B cell (primary cell): ENCODE measurements at regions not wholly inside any gene's neighbourhood (a gene's known extent, or its start where the extent isn't known, plus 50 kb on each side); places are given as distances from the start of the nearest gene placed in this dataset.

Experiments
- ATAC-seq: fragments of 200-7000 bp; cut with Tn5 transposase; one replicate; pipeline ENCODE4 v1.10.0; 2021; ENCODE audit warnings: low read depth, mild to moderate bottlenecking, moderate number of reproducible peaks, moderate library complexity
- CTCF ChIA-PET: fragments of 350-600 bp; sonication (Branson Sonifier 250); formaldehyde crosslinking; loops from one replicate; lab custom pipeline; 2021; ENCODE audit warnings: antibody characterized with exemption, inconsistent platforms; lab: Charles Lee
- POLR2A ChIA-PET: fragments of 350-600 bp; sonication (Branson Sonifier 250); formaldehyde crosslinking; loops from one replicate; lab custom pipeline; 2021; ENCODE audit warnings: antibody characterized with exemption; lab: Charles Lee
- DNase-seq: peaks from one replicate; pipeline ENCODE4 v3.0.0; 2013
- H2AFZ ChIP-seq: 2 replicates; pipeline ENCODE4 v1.6.1; 2012; ENCODE audit warnings: mild to moderate bottlenecking, low read depth, low read length; ENCODE audit not compliant: insufficient read depth, poor library complexity, severe bottlenecking
- H3K27ac ChIP-seq, 2 donors: 1 replicate in 1 of 2; 2 replicates in 1 of 2; pipeline ENCODE4 v1.5.1; 2012 to 2013; ENCODE audit warnings: low read length in 2 of 2, mild to moderate bottlenecking in 2 of 2, moderate library complexity in 1 of 2
- H3K27me3 ChIP-seq, 4 experiments: fragments of 200-600 bp in 1 of 4; sonication (generic) in 1 of 4; replicated peaks in 1 of 4; 1 replicate in 2 of 4; 2 replicates in 2 of 4; pipeline versions ENCODE4 v1.6.1 to v1.7.0; 2013 to 2016; ENCODE audit warnings: low read length in 3 of 4, mild to moderate bottlenecking in 2 of 4, mixed read lengths in 1 of 4, moderate library complexity in 1 of 4; ENCODE audit not compliant: insufficient read depth in 4 of 4, control insufficient read depth in 3 of 4; ENCODE audit errors: control extremely low read depth in 1 of 4
- H3K36me3 ChIP-seq, 2 experiments: replicated peaks in 1 of 2; 1 replicate in 1 of 2; 2 replicates in 1 of 2; pipeline versions ENCODE4 v1.6.1 to v1.7.1; 2013; ENCODE audit warnings: low read length in 1 of 2; ENCODE audit not compliant: insufficient read depth in 2 of 2, control insufficient read depth in 1 of 2; ENCODE audit errors: control extremely low read depth in 1 of 2, extremely low read depth in 1 of 2
- H3K4me1 ChIP-seq, 2 donors: fragments of 200-600 bp in 1 of 2; sonication (generic) in 1 of 2; 1 replicate in 1 of 2; 2 replicates in 1 of 2; pipeline versions ENCODE4 v1.5.1 to v1.6.1; 2013 to 2017; ENCODE audit warnings: low read length in 2 of 2; ENCODE audit not compliant: control insufficient read depth in 2 of 2, insufficient read depth in 2 of 2
- H3K4me2 ChIP-seq: replicated peaks from 2 replicates; pipeline ENCODE3; 2012; ENCODE audit warnings: mild to moderate bottlenecking, low read depth, low read length; ENCODE audit not compliant: poor library complexity, severe bottlenecking
- H3K4me3 ChIP-seq, 5 experiments: fragments of 200-600 bp in 1 of 5; sonication (generic) in 1 of 5; 1 replicate in 3 of 5; 2 replicates in 2 of 5; pipeline versions ENCODE4 v1.5.1 to v1.7.0; 2011 to 2016; ENCODE audit warnings: low read length in 4 of 5, mild to moderate bottlenecking in 4 of 5, low read depth in 2 of 5, control low read depth in 1 of 5, moderate library complexity in 1 of 5; ENCODE audit not compliant: insufficient read depth in 1 of 5; ENCODE audit errors: control extremely low read depth in 1 of 5, extremely low read depth in 1 of 5
- H3K79me2 ChIP-seq: fragments of 200-600 bp; sonication (generic); one replicate; pipeline ENCODE4 v1.6.0; 2016; ENCODE audit warnings: low read length; ENCODE audit not compliant: control insufficient read depth, insufficient read depth
- H3K9ac ChIP-seq: fragments of 200-600 bp; sonication (generic); 2 replicates; pipeline ENCODE4 v1.6.1; 2017; ENCODE audit warnings: mild to moderate bottlenecking, low read length, moderate library complexity
- H3K9me3 ChIP-seq, 3 donors: one replicate each; pipeline versions ENCODE4 v1.6.1 to v1.7.1; 2013; ENCODE audit warnings: low read length in 2 of 3; ENCODE audit not compliant: control insufficient read depth in 2 of 3, insufficient read depth in 1 of 3; ENCODE audit errors: control extremely low read depth in 1 of 3
- H4K20me1 ChIP-seq: 2 replicates; pipeline ENCODE4 v1.6.0; 2012; ENCODE audit warnings: mild to moderate bottlenecking, low read length; ENCODE audit not compliant: insufficient read depth, control insufficient read depth, poor library complexity, severe bottlenecking
- H3K27ac Mint-ChIP-seq: one replicate; pipeline ENCODE4 v1.8.0; 2021; ENCODE audit warnings: mixed read lengths
- H3K27me3 Mint-ChIP-seq: one replicate; pipeline ENCODE4 v1.8.0; 2021; ENCODE audit warnings: mixed read lengths
- H3K4me1 Mint-ChIP-seq: one replicate; pipeline ENCODE4 v1.8.0; 2021; ENCODE audit warnings: mixed read lengths
- H3K4me3 Mint-ChIP-seq: one replicate; pipeline ENCODE4 v1.8.0; 2021; ENCODE audit warnings: mixed read lengths
- H3K9me3 Mint-ChIP-seq: one replicate; pipeline ENCODE4 v1.8.0; 2022; ENCODE audit warnings: mixed read lengths; ENCODE audit not compliant: insufficient read depth
- EZH2 ChIP-seq: IDR thresholded peaks from 2 replicates; pipeline ENCODE4 v1.6.1; 2012; ENCODE audit warnings: borderline replicate concordance, low read depth, mild to moderate bottlenecking, moderate library complexity, low read length; ENCODE audit not compliant: insufficient read depth, poor library complexity, severe bottlenecking
- WGBS: methylation state at CpG from one replicate; pipeline ENCODE4 v1.1.5; 2013; ENCODE audit warnings: missing lambda C conversion rate; ENCODE audit not compliant: insufficient coverage; 5-methylcytosine and 5-hydroxymethylcytosine counted together
- intact Hi-C: fragments of 100-400 bp; cut with micrococcal nuclease; formaldehyde crosslinking; loops from one replicate; pipeline ENCODE4 v1.10.0; 2022
- TF ChIP-seq, protein P1 (sequence below): fragments of 200-600 bp; IDR thresholded peaks from one replicate; pipeline ENCODE4 v1.8.0; 2022; ENCODE audit warnings: antibody characterized with exemption, mild to moderate bottlenecking

DNA sequence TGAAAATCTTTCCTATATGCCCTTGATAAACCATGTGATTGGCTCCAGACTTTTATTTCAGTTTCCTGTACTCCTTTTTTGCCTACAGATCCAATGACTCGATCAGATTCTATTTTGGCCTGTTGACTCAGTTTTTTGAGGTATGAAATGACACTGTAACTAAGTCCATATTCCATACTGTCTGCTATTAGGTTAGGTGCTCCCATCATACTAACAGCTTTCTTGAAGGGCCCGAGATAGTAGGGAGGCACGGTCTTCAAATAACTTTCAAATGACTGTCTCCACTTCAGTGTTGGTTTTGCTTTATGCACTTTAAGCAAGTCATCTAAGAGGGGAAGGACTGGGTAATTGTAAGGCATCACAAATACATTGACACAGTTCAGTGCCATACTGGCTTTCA is 295.4 kb upstream of the DAB2 start:
- Histone ChIP-seq H3K4me3 (no peak overlapping the region), H3K4me1 (no peaks in the 10 kb centered on the region), H3K27ac (no peak overlapping the region), H3K79me2 (no peaks in the 10 kb centered on the region), H2AFZ (no peak overlapping the region), H3K9me3 (no peaks in the 10 kb centered on the region), H3K27me3 (no peaks in the 10 kb centered on the region), H3K4me2 (no peak overlapping the region), H3K36me3 (no peaks in the 10 kb centered on the region), H4K20me1 (no peaks in the 10 kb centered on the region), H3K9ac (no peak overlapping the region)
- intact Hi-C loops: no loop called here
- DNase-seq: no peak
- Mint-ChIP-seq H3K4me1 (no peaks in the 10 kb centered on the region), H3K9me3 (no peaks in the 10 kb centered on the region), H3K27ac (no peak overlapping the region), H3K27me3 (no peaks in the 10 kb centered on the region), H3K4me3 (no peak overlapping the region)
- no peak for TF ChIP-seq EZH2
- TF ChIP-seq, protein P1, sequence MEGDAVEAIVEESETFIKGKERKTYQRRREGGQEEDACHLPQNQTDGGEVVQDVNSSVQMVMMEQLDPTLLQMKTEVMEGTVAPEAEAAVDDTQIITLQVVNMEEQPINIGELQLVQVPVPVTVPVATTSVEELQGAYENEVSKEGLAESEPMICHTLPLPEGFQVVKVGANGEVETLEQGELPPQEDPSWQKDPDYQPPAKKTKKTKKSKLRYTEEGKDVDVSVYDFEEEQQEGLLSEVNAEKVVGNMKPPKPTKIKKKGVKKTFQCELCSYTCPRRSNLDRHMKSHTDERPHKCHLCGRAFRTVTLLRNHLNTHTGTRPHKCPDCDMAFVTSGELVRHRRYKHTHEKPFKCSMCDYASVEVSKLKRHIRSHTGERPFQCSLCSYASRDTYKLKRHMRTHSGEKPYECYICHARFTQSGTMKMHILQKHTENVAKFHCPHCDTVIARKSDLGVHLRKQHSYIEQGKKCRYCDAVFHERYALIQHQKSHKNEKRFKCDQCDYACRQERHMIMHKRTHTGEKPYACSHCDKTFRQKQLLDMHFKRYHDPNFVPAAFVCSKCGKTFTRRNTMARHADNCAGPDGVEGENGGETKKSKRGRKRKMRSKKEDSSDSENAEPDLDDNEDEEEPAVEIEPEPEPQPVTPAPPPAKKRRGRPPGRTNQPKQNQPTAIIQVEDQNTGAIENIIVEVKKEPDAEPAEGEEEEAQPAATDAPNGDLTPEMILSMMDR: no peak
- no CpG with 5 or more reads among the region's 3 CpGs for WGBS
- no peak for ATAC-seq
- POLR2A ChIA-PET: no interaction called here
- CTCF ChIA-PET: interaction anchor here (0.8 kb wide), 1 partner anchor 969 kb away, joined by 4 read pairs; no protein-coding TSS in a partner anchor

DNA sequence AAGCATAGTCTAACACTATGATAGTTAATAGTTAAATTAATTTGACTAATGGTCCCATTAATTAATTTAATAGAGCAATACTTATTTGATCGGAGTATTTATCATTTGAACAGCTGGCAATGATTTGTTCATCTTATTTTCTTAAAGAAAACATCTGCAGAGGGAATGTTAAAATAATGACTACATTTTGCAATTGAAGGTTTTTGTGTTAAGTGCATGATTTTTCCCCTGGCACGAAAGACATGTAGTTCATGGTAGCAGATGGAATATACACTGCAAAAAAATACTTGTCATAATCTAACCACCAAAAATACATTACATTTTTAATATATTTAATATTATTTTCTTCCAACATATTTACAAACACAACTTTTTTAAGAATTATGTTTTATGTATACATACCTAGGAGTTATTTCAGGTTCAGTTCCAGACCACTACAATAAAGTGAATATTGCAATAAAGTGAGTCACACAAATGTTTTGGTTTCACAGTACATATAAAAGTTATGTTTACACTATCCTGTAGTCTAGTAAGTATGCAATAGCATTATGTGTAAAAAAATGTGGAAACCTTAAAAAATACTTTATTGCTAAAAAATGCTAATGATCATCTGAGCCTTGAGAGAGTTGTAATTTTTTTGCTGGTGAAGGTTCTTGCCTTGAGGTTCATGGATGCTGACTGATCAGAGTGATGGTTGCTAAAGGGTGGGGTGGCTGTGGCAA is 292.6 kb upstream of the DAB2 start:
- Histone ChIP-seq H3K9me3 (no peaks in the 10 kb centered on the region), H3K27ac (no peak overlapping the region), H3K79me2 (no peaks in the 10 kb centered on the region), H2AFZ (no peak overlapping the region), H3K9ac (no peak overlapping the region), H3K4me3 (no peak overlapping the region), H3K4me2 (no peak overlapping the region), H3K27me3 (no peaks in the 10 kb centered on the region), H3K36me3 (no peaks in the 10 kb centered on the region), H3K4me1 (no peaks in the 10 kb centered on the region), H4K20me1 (no peaks in the 10 kb centered on the region)
- WGBS: no CpG with 5 or more reads among the region's 2 CpGs
- intact Hi-C loops: no loop called here
- ATAC-seq (no peak), DNase-seq (no peak)
- POLR2A ChIA-PET: no interaction called here
- H3K4me1 Mint-ChIP-seq: no peaks in the 10 kb centered on the region
- H3K4me3 Mint-ChIP-seq: no peak overlapping the region
- CTCF ChIA-PET: interaction anchor here (2.0 to 6.3 kb wide), 3 partner anchors 968 to 1019 kb away, joined by 7 to 54 read pairs (median 27); no protein-coding TSS in a partner anchor
- no peaks in the 10 kb centered on the region for H3K27me3 Mint-ChIP-seq
- no peak for TF ChIP-seq EZH2
- TF ChIP-seq, protein P1: no peak
- no peak overlapping the region for H3K27ac Mint-ChIP-seq
- H3K9me3 Mint-ChIP-seq: no peaks in the 10 kb centered on the region
